ENCODE measurements at regions not wholly inside any gene's neighbourhood (a gene's known extent, or its start where the extent isn't known, plus 50 kb on each side); places are given as distances from the start of the nearest gene placed in this dataset.
"Not testable (repeated sequence)": the region's sequence is repeated elsewhere in the genome, so short reads cannot be mapped to it uniquely, and the experiment has no call there.

- H3K14ac ChIP-seq (replicated peaks; ENCODE audit: low read depth, low read length); H3K27me3 ChIP-seq (ENCODE audit: control insufficient read depth, insufficient read depth, low read length); H3K27ac ChIP-seq (ENCODE audit: insufficient read depth, low read length); H3K4me2 ChIP-seq (ENCODE audit: low read depth, low read length); H4K20me1 ChIP-seq (ENCODE audit: insufficient read depth, low read length); H2BK15ac ChIP-seq (ENCODE audit: low read depth, low read length); H3K9me1 ChIP-seq (ENCODE audit: insufficient read depth, low read length); CTCF ChIA-PET; H2BK5ac ChIP-seq (ENCODE audit: low read depth, low read length, poor library complexity, severe bottlenecking); H4K91ac ChIP-seq (ENCODE audit: insufficient read depth, low read depth, low read length); H3K56ac ChIP-seq (ENCODE audit: extremely low read depth, insufficient read depth, low read length); H3K23ac ChIP-seq (ENCODE audit: low read depth, low read length); H3K9ac ChIP-seq (ENCODE audit: low read depth, low read length); BruUV-seq (replicated peaks); H4K8ac ChIP-seq (ENCODE audit: low read depth in 2 of 2, low read length in 2 of 2); H3K4me3 ChIP-seq (ENCODE audit: insufficient read depth, low read depth, low read length); H3K79me1 ChIP-seq (ENCODE audit: low read depth in 1 of 2, low read length in 2 of 2); dilution Hi-C loops (cut with HindIII; ENCODE audit: low sequenced_read_pairs, unreplicated experiment); in situ Hi-C loops (cut with MboI; ENCODE audit: low sequenced_read_pairs); H3K18ac ChIP-seq (ENCODE audit: low read depth, low read length); POLR2A ChIA-PET (ENCODE audit: unreplicated experiment); H2BK120ac ChIP-seq (ENCODE audit: low read depth, low read length); H2AFZ ChIP-seq (replicated peaks; ENCODE audit: low read length, poor library complexity); H4K5ac ChIP-seq (ENCODE audit: low read depth, low read length); H2BK20ac ChIP-seq (ENCODE audit: low read depth, low read length); DNase-seq; H3K36me3 ChIP-seq (ENCODE audit: control insufficient read depth, insufficient read depth, low read length); H3K9me3 ChIP-seq (ENCODE audit: control insufficient read depth, insufficient read depth, low read length); H2AK5ac ChIP-seq (ENCODE audit: low read depth, low read length); ATAC-seq (ENCODE audit: low read depth); H3K4me1 ChIP-seq (ENCODE audit: control insufficient read depth, insufficient read depth, low read length); H3K4ac ChIP-seq (ENCODE audit: low read depth, low read length); intact Hi-C loops (cut with micrococcal nuclease); H2AK9ac ChIP-seq (replicated peaks; ENCODE audit: low read depth, low read length, poor library complexity): not testable (repeated sequence)
- WGBS, 2 experiments (ENCODE audit: extremely low coverage in 2 of 2, insufficient read length in 1 of 2) = 93% methylated on average over 5 of the region's 21 CpGs; no CpG with 5 or more reads in 1 of the 2 experiments
These were observed 1366.5 kb downstream of the LRFN5 start for GRCh38 chr14:42973171-42973570.
